GM12865 (cell line): ENCODE measurements at regions not wholly inside any gene's neighbourhood (a gene's known extent, or its start where the extent isn't known, plus 50 kb on each side); places are given as distances from the start of the nearest gene placed in this dataset.

Source experiments
- DNase-seq: peaks from one replicate; pipeline ENCODE4 v3.0.0; 2010; ENCODE audit warnings: low read depth
- H3K4me3 ChIP-seq: 2 replicates; pipeline ENCODE4 v1.5.1; 2011; ENCODE audit warnings: mild to moderate bottlenecking, low read depth, low read length, control low read depth
- CTCF ChIP-seq: IDR thresholded peaks from 2 replicates; pipeline ENCODE4 v1.5.1; 2011; ENCODE audit warnings: low read length, control low read depth, low read depth, inconsistent platforms; ENCODE audit not compliant: insufficient read depth; ENCODE audit errors: missing control alignments

DNA sequence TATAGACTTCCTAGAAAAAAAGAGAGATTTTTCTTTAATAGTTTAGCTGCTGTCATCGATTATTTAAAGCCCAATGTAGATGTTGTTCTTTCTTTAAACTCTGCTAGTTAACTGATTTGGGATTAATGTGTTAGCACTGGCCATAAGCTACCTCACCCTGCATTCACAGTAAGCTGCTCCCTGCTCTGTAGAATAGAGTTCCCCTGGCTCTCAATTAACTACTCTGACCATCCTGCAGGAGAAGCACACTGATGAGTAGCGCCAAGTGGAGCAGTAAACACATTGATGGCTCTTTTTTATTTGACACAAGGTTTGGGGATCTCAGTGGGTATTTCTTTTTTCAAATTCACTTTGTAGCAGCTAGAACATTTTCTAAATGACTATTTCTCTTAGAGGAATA is 807.9 kb upstream of the ZNF608 start:
- DNase-seq: no peak
- no peak for TF ChIP-seq CTCF
- no peak overlapping the region for H3K4me3 ChIP-seq

- H3K4me3 ChIP-seq: no peak overlapping the region
- no peak for TF ChIP-seq CTCF
- DNase-seq: no peak
Observed at GRCh38 chr5:125555591-125555990, 809.2 kb upstream of the ZNF608 start.

DNA sequence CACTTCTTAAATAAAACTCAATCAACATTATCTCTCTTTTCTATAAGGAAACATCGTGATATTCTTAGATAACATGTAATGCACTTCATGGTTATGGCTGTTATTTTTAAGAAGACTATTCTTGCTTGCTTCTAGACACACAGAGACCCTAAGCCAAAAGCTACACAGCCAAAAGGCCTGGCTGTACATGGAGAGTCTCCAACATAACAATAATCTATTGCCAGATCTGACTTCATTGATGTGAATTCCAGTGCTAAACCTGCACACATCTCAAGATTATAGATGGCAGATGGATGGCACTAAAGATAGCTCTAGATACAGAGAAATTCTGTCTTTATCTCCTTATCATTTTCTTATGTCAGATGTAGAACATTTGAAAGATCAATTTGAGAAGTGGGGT is 811.6 kb upstream of the ZNF608 start:
- DNase-seq: no peak
- TF ChIP-seq CTCF: no peak
- H3K4me3 ChIP-seq: no peak overlapping the region

DNA sequence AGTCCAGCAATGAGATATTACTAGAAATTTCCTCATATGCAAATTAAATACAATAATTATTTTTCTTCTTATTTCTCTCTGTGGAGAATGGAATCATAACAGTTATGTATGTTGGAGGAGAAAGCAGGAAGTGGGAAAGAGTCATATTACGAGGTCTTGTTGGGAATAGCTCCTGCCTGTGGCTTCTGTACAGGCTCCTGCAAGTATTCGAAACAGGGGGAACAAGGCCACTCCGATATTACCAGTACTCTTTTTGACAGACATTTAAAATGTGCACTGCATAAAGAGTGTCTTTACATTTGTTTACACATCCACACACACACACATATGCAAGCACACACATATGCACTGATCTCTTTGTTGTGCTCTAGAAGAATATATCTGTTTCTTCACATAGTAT is 812.0 kb upstream of the ZNF608 start:
- no peak for DNase-seq
- H3K4me3 ChIP-seq: no peak overlapping the region
- no peak for TF ChIP-seq CTCF

- TF ChIP-seq CTCF: no peak
- no peak for DNase-seq
Observed at GRCh38 chr5:125559296-125559695, 812.9 kb upstream of the ZNF608 start.

GRCh38 chr5:125560476-125561225 is 814.2 kb upstream of the ZNF608 start:
- no peak for DNase-seq
- no peak overlapping the region for H3K4me3 ChIP-seq
- no peak for TF ChIP-seq CTCF

More at GRCh38 chr5:125559296-125559695, 812.9 kb upstream of the ZNF608 start:
- no peak overlapping the region for H3K4me3 ChIP-seq
